LHCN-M2 (cell line): ENCODE measurements at regions not wholly inside any gene's neighbourhood (a gene's known extent, or its start where the extent isn't known, plus 50 kb on each side); places are given as distances from the start of the nearest gene placed in this dataset.

ENCODE experiments used
- DNase-seq: peaks from one replicate; pipeline ENCODE4 v3.0.0-alpha.2; 2012; ENCODE audit warnings: low read depth

- no peak for DNase-seq
Observed at GRCh38 chr6:43853066-43853650, 83.1 kb downstream of the VEGFA start.

DNA sequence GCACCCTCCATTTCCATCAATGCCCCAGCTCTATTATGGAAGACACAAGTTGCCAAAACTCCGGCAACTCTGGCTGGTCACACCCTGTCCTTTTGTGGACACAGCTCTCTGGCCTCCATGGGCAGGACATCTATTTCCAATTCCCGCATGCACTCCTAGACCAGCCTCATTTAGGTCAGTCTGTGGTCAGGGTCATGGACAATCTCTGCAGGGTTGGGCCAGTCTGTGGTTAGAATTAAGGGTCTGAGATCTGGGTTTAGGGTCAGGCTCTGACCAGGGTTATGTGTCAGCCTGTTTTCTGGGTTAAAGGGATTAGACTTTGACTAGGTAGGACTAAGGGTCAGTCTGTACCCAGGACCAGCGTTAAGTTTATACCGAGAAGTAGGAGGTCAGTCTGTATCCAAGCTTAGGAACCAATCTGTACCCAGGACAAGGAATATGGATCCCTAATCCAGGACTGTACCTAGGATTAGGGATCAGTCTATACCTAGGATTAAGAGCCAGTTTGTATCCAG is 82.4 kb downstream of the VEGFA start:
- peak; percentile 39 for DNase-seq

DNA sequence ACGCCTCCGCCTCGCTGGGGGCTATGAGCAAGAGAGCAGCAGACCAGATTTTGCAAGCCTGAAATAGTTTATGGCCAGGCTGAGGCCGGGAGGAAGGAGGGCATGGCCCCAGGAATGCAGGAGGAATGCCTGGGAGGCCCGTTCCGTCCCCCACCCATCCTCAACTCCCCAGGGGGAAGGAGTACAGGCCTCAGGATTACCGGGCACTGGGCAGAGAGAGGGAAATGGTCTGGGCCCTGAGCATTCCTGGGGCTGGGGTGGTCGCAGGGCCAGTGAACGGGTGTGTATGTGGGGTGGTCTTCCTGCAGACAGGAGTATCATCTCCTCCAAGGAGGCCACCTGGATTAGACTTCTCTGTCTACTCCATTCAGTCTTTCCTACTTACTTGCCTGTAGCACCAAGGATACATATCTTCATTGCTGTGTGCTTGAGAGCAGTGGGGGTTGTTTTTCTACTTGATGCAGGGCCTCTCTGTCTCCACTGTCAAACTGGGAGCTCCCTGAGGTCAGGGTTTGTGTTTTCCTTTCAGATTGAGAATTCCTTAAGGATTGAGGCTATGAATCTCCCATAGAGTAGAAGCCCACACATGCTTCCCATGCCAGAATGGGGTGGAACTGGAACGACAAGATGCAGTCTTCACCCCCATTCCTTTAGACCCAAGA is 81.3 kb downstream of the VEGFA start:
- peak; percentile 79 for DNase-seq

- no peak for DNase-seq
Observed at GRCh38 chr6:43850314-43851203, 80.5 kb downstream of the VEGFA start.

GRCh38 chr6:43849844-43850243 is 79.8 kb downstream of the VEGFA start:
- no peak for DNase-seq

DNA sequence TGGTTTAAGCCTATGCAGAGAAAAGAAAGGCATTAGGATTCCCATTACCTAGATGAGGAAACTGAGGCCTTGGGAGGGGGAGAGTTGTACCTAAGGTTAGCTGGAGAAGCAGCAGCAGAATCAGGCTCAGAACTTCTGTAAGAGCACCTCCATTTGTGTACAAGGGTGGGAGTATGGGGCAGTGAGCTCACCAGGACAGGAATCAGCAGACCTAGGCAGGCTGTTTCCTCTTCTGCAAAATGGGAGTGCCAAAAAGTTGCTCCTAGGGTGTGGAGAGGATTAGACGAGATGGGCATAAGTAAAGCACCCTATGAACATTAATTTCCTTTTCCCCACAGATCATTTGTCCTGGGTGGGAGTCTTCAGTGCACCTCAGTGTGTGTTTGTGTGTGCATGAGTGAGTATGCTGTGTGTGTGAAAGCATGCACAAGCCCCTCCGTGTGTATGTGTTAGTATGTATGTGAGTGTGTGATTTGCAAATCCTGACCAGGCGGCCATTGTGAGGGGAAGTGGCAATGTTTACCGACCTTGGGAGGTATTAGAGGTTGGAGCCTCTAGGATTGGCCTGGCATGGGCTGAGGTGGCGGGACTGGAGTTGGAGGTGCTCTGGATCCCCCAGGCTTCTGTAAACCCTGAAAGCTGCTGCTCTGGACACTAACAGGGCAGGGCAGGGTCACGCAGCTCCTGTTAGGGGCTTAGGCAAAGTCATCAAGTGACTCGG is 78.8 kb downstream of the VEGFA start:
- DNase-seq = no peak

DNA sequence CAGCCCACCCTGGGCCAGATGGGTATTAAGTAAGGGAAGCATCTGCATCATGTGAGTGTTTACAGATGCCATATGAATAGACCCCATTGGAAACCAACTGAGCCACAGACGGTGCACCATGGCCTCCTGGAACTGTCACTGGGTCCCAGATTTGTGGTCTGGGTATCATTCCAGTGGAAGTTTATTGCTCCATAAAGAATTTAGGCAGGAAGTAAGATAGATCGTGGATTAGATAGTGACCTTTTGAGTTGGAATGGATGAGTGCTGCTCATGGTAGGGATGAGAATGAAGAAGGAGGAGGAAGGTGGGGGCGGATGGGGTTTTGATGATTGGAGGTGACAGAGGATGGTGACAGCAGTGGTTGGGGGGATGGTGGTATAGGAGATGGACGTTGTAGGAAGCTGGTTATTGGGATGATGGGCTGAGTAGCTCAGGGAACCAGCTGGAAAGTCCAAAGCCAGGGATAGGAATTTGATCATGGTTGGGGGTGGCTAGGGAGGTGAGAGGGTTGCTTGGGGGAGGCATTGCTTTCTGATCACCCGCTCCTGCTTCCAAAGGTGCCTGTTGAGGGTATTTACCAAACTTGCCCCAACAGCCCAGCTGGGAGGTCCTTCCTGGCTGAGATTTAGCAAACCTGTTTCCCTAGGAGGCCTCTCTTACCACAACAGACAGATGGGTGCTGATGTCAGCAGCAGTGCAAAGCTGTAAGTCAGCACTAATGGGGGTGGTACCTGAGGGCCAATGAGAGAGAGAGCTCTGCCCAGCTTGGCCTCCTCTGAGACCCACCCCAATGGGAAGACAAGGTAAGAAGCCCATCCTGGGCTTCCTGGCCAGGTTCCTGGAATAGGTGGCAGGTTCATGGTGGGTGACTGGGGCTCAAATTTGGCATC is 78.0 kb downstream of the VEGFA start:
- no peak for DNase-seq

- no peak for DNase-seq
Observed at GRCh38 chr6:43846556-43846955, 76.5 kb downstream of the VEGFA start.

GRCh38 chr6:43845646-43846045 is 75.6 kb downstream of the VEGFA start:
- no peak for DNase-seq

DNA sequence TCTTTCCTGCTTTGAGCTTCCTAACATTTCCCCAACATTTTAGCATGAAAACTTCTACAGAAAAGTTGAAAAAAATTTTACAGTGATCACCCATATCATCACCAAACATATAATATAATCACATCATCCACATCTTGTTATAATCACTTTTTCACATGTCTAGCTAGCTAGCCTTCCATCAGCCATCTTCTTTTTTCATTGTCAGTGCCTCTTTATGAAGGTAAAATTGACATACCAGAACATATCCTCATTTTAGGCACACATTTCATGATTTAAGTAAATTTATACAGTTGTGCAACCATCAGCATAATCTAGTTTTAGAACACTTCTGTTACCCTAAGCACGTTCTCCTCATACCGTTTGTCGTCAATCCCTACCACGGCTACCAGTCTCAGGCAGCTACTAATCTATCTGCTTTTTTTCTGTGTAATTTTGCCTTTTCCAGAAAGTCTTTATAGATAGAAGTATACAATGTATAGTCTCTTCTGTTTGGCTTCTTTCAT is 73.7 kb downstream of the VEGFA start:
- DNase-seq = no peak

- DNase-seq = no peak
Observed at GRCh38 chr6:43843097-43843645, 73.2 kb downstream of the VEGFA start.

DNA sequence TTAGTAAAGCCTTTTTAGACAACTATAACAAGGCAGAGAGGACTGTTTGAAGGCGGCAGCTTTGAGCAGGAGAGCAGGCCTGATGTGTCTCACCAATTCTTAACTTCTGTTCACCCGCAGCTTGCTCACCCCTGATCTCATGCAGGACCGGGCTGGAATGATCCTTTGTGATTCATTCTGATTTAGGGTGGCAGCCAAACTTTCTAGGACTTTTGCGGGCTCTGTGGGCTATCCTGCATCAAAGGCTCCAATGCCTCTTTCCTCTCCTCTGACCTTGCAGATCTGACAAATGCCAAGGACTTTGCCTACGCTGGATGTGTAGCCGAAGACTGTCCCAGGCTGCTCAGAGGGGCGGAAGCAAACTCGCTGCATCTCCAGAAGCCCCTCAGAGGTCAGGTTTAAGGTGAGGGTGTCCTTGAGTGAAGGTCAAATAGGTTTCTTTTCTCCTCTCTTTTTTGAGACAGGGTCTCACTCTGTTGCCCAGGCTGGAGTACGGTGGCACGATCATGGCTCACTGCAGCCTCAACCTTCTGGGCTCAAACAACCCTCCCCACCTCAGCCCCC is 72.3 kb downstream of the VEGFA start:
- DNase-seq = peak; percentile 56

GRCh38 chr6:43840490-43841218 is 70.6 kb downstream of the VEGFA start:
- DNase-seq = no peak

DNA sequence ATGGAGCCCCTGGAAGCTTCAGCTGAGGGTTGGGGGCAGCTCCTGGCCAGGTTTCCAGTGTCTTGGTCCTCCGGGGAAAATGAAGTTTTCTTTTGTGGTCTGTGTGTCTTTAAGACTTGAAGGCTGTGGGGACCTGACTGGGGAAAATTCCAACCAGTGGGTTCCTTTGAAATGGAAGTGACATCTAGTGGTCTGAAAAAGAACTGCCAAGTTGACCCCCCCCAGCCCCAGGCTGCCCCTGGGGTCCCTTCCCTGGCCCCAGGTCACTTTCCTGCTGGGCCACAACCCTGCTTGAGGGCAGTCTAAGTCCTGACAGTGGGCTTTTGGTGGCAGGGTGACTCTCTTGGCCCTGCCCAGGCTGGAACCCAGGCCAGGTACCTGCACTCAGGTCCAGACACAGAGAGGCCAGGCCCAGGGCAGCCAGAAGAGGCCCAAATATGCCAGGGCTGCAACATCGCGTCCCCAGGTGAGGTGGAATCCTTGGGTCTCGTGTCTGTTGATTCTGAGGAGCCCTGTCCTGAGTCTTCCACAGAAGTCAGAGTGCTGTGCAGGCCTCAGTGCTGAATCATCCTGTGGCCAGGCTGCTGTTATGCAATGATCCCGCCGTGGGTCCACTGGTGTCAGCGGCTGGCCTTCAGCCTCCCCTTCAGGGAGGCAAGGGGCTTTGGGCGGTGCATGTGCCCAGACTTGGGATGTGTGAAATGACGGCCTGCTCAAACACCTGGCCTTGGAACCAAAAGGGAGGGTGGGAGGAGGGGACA is 68.4 kb downstream of the VEGFA start:
- DNase-seq = peak; percentile 61

DNA sequence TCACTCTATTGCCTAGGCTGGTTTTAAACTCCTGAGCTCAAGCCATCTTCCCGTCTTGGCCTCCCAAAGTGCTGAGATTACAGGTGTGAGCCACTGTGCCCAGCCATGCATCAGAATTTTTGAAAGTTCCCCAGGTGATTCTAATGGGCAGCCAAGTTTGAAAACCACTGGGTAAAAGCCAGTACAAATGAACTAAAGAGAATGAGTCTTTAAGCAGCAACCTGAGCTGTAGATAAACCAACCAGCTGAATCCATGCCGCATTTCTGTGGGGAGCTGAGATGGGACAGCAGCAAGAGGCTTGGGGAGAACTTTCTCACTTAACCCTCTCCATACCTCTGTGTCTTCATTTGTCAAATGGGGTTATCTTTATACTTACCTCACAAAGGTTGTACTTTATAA is 67.5 kb downstream of the VEGFA start:
- no peak for DNase-seq

- DNase-seq = peak; percentile 35
Observed at GRCh38 chr6:43836507-43837240, 66.7 kb downstream of the VEGFA start.
